ENCODE measurements at regions not wholly inside any gene's neighbourhood (a gene's known extent, or its start where the extent isn't known, plus 50 kb on each side); places are given as distances from the start of the nearest gene placed in this dataset.

- ChIA-PET CTCF (interaction anchor here (0.6 kb wide), 1 partner anchor 296 kb away, joined by 3 read pairs; no protein-coding TSS in a partner anchor), POLR2A (no interaction called here)
- WGBS (ENCODE audit: low lambda C conversion rate): 55% methylated on average over 3 of the region's 3 CpGs
- no peak overlapping the region for H2AFZ ChIP-seq (ENCODE audit: low read depth)
- TF ChIP-seq RCOR1 (IDR thresholded peaks at IDR 0.05; ENCODE audit: low read length) (no peak), GATA2 (CRISPR knock-in tag; IDR thresholded peaks at IDR 0.05) (no peak), CHD2 (IDR thresholded peaks at IDR 0.05; ENCODE audit: low read length, partially characterized antibody) (no peak), RAD21 (IDR thresholded peaks at IDR 0.05; ENCODE audit: low read length) (no peak), YY1 (IDR thresholded peaks at IDR 0.05; ENCODE audit: low read depth) (no peak), ZBTB33 (IDR thresholded peaks at IDR 0.05; ENCODE audit: borderline replicate concordance, low read depth) (no peak), EP300 (IDR thresholded peaks at IDR 0.05; ENCODE audit: borderline replicate concordance in 1 of 2, low read depth in 1 of 2, low read length in 1 of 2) (no peak), TEAD4 (IDR thresholded peaks at IDR 0.05; ENCODE audit: borderline replicate concordance, insufficient read depth) (no peak), USF1 (IDR thresholded peaks at IDR 0.05; ENCODE audit: borderline replicate concordance, low read depth) (no peak), FOXM1 (IDR thresholded peaks at IDR 0.05; ENCODE audit: low read depth) (no peak), NRF1 (IDR thresholded peaks at IDR 0.05; ENCODE audit: low read depth, low read length) (no peak), SIN3A (IDR thresholded peaks at IDR 0.05; ENCODE audit: borderline replicate concordance, low read depth, low read length) (no peak), NFIC (IDR thresholded peaks at IDR 0.05; ENCODE audit: borderline replicate concordance) (no peak), REST (IDR thresholded peaks at IDR 0.05; ENCODE audit: low read depth, low read length) (no peak), TCF12 (IDR thresholded peaks at IDR 0.05) (no peak)
- H4K20me1 ChIP-seq (ENCODE audit: insufficient read depth): no peaks in the 10 kb centered on the region
- H3K9me2 ChIP-seq: no peaks in the 10 kb centered on the region
- no peak overlapping the region for H3K4me3 ChIP-seq (ENCODE audit: low read depth in 2 of 2, low read length in 1 of 2)
- DNase-seq: no peak
- H3K79me2 ChIP-seq (ENCODE audit: insufficient read depth): no peaks in the 10 kb centered on the region
- no peak overlapping the region for H3K9ac ChIP-seq
- H3F3A ChIP-seq (replicated peaks; ENCODE audit: insufficient read depth): no peaks in the 10 kb centered on the region
- no peaks in the 10 kb centered on the region for H3K9me3 ChIP-seq
- H3K4me2 ChIP-seq: no peak overlapping the region
- no peaks in the 10 kb centered on the region for H3K27me3 ChIP-seq (ENCODE audit: insufficient read depth)
- H3K27ac ChIP-seq (ENCODE audit: low read depth in 2 of 2, low read length in 1 of 2): no peak overlapping the region
- no peaks in the 10 kb centered on the region for H3K36me3 ChIP-seq (replicated peaks in 1 of 2; ENCODE audit: control insufficient read depth in 1 of 2, insufficient read depth in 2 of 2, low read length in 1 of 2)
- H3K4me1 ChIP-seq (ENCODE audit: control insufficient read depth in 1 of 2, insufficient read depth in 2 of 2, low read depth in 1 of 2, low read length in 1 of 2): peaks cover 0 to 9% of the 10 kb centered on the region in 2 experiments; a peak in 2 of 4 replicates
Observed at GRCh38 chr2:128513961-128514283, 195.3 kb upstream of the HS6ST1 start.

All from SK-N-SH (cell line).